ENCODE measurements at regions not wholly inside any gene's neighbourhood (a gene's known extent, or its start where the extent isn't known, plus 50 kb on each side); places are given as distances from the start of the nearest gene placed in this dataset.
A peak's percentile ranks its signal among the peaks of the same experiment; 100 is the strongest.

- no peak for TF ChIP-seq POLR2AphosphoS5 (IDR thresholded peaks at IDR 0.05)
- TF ChIP-seq POLR2A (IDR thresholded peaks at IDR 0.05): no peak
- TF ChIP-seq CTCF (IDR thresholded peaks at IDR 0.05): no peak
- no peak overlapping the region for H3K27ac ChIP-seq
- no peaks in the 10 kb centered on the region for H3K9me3 ChIP-seq
- WGBS: 77% methylated on average over 4 of the region's 4 CpGs
- H3K27me3 ChIP-seq (replicated peaks; ENCODE audit: insufficient read depth): no peaks in the 10 kb centered on the region
- H3K36me3 ChIP-seq: no peaks in the 10 kb centered on the region
- no peak for DNase-seq (ENCODE audit: low spot score)
- H3K4me3 ChIP-seq: no peak overlapping the region
- intact Hi-C loops (cut with DNase I): no loop called here
- peaks cover 3% of the 10 kb centered on the region for H3K4me1 ChIP-seq (replicated peaks)
Measured at GRCh38 chr7:21106296-21106732, 319.6 kb upstream of the SP8 start.

- Histone ChIP-seq H3K36me3 (no peaks in the 10 kb centered on the region), H3K9me3 (no peaks in the 10 kb centered on the region), H3K4me3 (no peak overlapping the region), H3K4me1 (replicated peaks) (peaks cover 3% of the 10 kb centered on the region), H3K27ac (no peak overlapping the region), H3K27me3 (replicated peaks; ENCODE audit: insufficient read depth) (no peaks in the 10 kb centered on the region)
- 92% methylated on average over 4 of the region's 4 CpGs for WGBS
- TF ChIP-seq CTCF (IDR thresholded peaks at IDR 0.05): no peak
- TF ChIP-seq POLR2A (IDR thresholded peaks at IDR 0.05): no peak
- TF ChIP-seq POLR2AphosphoS5 (IDR thresholded peaks at IDR 0.05): no peak
- DNase-seq (ENCODE audit: low spot score): no peak
- intact Hi-C loops (cut with DNase I): no loop called here
Measured at GRCh38 chr7:21107101-21107500, 320.4 kb upstream of the SP8 start.

GRCh38 chr7:21108182-21108581, 319.7 kb upstream of the SP4 start:
- Histone ChIP-seq H3K4me3 (no peak overlapping the region), H3K36me3 (no peaks in the 10 kb centered on the region), H3K27ac (no peak overlapping the region), H3K9me3 (no peaks in the 10 kb centered on the region), H3K27me3 (replicated peaks; ENCODE audit: insufficient read depth) (no peaks in the 10 kb centered on the region), H3K4me1 (replicated peaks) (peaks cover 3% of the 10 kb centered on the region)
- 8% methylated on average over 4 of the region's 4 CpGs for WGBS
- peak; percentile 74 for DNase-seq (ENCODE audit: low spot score)
- no peak for TF ChIP-seq POLR2A (IDR thresholded peaks at IDR 0.05)
- peak; percentile 70 for TF ChIP-seq POLR2AphosphoS5 (IDR thresholded peaks at IDR 0.05)
- intact Hi-C loops (cut with DNase I): no loop called here

GRCh38 chr7:21113609-21114415, 314.1 kb upstream of the SP4 start:
- no peak for TF ChIP-seq CTCF (IDR thresholded peaks at IDR 0.05)
- no peak for TF ChIP-seq POLR2AphosphoS5 (IDR thresholded peaks at IDR 0.05)
- no peak for TF ChIP-seq POLR2A (IDR thresholded peaks at IDR 0.05)
- Histone ChIP-seq H3K4me3 (no peak overlapping the region), H3K36me3 (no peaks in the 10 kb centered on the region), H3K27me3 (replicated peaks; ENCODE audit: insufficient read depth) (no peaks in the 10 kb centered on the region), H3K27ac (no peak overlapping the region), H3K9me3 (no peaks in the 10 kb centered on the region), H3K4me1 (replicated peaks) (no peaks in the 10 kb centered on the region)
- intact Hi-C loops (cut with DNase I): no loop called here
- DNase-seq (ENCODE audit: low spot score): no peak
- WGBS: 94% methylated on average over 5 of the region's 5 CpGs

GRCh38 chr7:21123586-21123985, 304.3 kb upstream of the SP4 start:
- no peaks in the 10 kb centered on the region for H3K9me3 ChIP-seq
- no peaks in the 10 kb centered on the region for H3K36me3 ChIP-seq
- no peaks in the 10 kb centered on the region for H3K4me1 ChIP-seq (replicated peaks)
- TF ChIP-seq CTCF (IDR thresholded peaks at IDR 0.05): no peak
- TF ChIP-seq POLR2AphosphoS5 (IDR thresholded peaks at IDR 0.05): no peak
- TF ChIP-seq POLR2A (IDR thresholded peaks at IDR 0.05): no peak
- H3K4me3 ChIP-seq: no peak overlapping the region
- no peaks in the 10 kb centered on the region for H3K27me3 ChIP-seq (replicated peaks; ENCODE audit: insufficient read depth)
- intact Hi-C loops (cut with DNase I): no loop called here
- WGBS: 94% methylated on average over 1 of the region's 1 CpG
- DNase-seq (ENCODE audit: low spot score): no peak
- no peak overlapping the region for H3K27ac ChIP-seq
